HG02870 (cell line): ENCODE measurements at regions not wholly inside any gene's neighbourhood (a gene's known extent, or its start where the extent isn't known, plus 50 kb on each side); places are given as distances from the start of the nearest gene placed in this dataset.
"Not testable (repeated sequence)": the region's sequence is repeated elsewhere in the genome, so short reads cannot be mapped to it uniquely, and the experiment has no call there.

Experiments
- ATAC-seq: cut with Tn5 transposase; IDR thresholded peaks from one replicate; pipeline ENCODE4 v1.9.1; 2021; ENCODE audit warnings: mild to moderate bottlenecking, moderate library complexity; ENCODE audit not compliant: unreplicated experiment

GRCh38 chr5:8829323-8830029 lies 716.4 kb downstream of the SEMA5A start:
- no peak for ATAC-seq

- ATAC-seq: no peak
These were observed 714.6 kb downstream of the SEMA5A start for GRCh38 chr5:8831251-8831650.

GRCh38 chr5:8831854-8832253 lies 714.0 kb downstream of the SEMA5A start:
- ATAC-seq: no peak

- no peak for ATAC-seq
These were observed 706.4 kb downstream of the SEMA5A start for GRCh38 chr5:8839361-8840055.

GRCh38 chr5:8840237-8840636 lies 705.6 kb downstream of the SEMA5A start:
- ATAC-seq: no peak

GRCh38 chr5:8840746-8841145 lies 705.1 kb downstream of the SEMA5A start:
- not testable (repeated sequence) for ATAC-seq

GRCh38 chr5:8842971-8843551 lies 702.8 kb downstream of the SEMA5A start:
- ATAC-seq: no peak

- ATAC-seq: no peak
These were observed 702.1 kb downstream of the SEMA5A start for GRCh38 chr5:8843771-8844170.

- no peak for ATAC-seq
These were observed 701.7 kb downstream of the SEMA5A start for GRCh38 chr5:8844206-8844605.

GRCh38 chr5:8844847-8845246 lies 701.0 kb downstream of the SEMA5A start:
- ATAC-seq: no peak

- no peak for ATAC-seq
These were observed 700.6 kb downstream of the SEMA5A start for GRCh38 chr5:8845296-8845695.

GRCh38 chr5:8848366-8848765 lies 697.5 kb downstream of the SEMA5A start:
- no peak for ATAC-seq

GRCh38 chr5:8848997-8849594 lies 696.8 kb downstream of the SEMA5A start:
- ATAC-seq: no peak

GRCh38 chr5:8851101-8851500 lies 694.8 kb downstream of the SEMA5A start:
- no peak for ATAC-seq

GRCh38 chr5:8857051-8857450 lies 688.8 kb downstream of the SEMA5A start:
- no peak for ATAC-seq

GRCh38 chr5:8861764-8862163 lies 684.1 kb downstream of the SEMA5A start:
- no peak for ATAC-seq

- no peak for ATAC-seq
These were observed 681.8 kb downstream of the SEMA5A start for GRCh38 chr5:8864053-8864452.

- no peak for ATAC-seq
These were observed 680.6 kb downstream of the SEMA5A start for GRCh38 chr5:8865266-8865665.

GRCh38 chr5:8865686-8866374 lies 680.0 kb downstream of the SEMA5A start:
- ATAC-seq: no peak

- ATAC-seq: no peak
These were observed 677.6 kb downstream of the SEMA5A start for GRCh38 chr5:8868283-8868682.

- ATAC-seq: no peak
These were observed 675.9 kb downstream of the SEMA5A start for GRCh38 chr5:8869932-8870331.
